ENCODE measurements at regions not wholly inside any gene's neighbourhood (a gene's known extent, or its start where the extent isn't known, plus 50 kb on each side); places are given as distances from the start of the nearest gene placed in this dataset.

DNA sequence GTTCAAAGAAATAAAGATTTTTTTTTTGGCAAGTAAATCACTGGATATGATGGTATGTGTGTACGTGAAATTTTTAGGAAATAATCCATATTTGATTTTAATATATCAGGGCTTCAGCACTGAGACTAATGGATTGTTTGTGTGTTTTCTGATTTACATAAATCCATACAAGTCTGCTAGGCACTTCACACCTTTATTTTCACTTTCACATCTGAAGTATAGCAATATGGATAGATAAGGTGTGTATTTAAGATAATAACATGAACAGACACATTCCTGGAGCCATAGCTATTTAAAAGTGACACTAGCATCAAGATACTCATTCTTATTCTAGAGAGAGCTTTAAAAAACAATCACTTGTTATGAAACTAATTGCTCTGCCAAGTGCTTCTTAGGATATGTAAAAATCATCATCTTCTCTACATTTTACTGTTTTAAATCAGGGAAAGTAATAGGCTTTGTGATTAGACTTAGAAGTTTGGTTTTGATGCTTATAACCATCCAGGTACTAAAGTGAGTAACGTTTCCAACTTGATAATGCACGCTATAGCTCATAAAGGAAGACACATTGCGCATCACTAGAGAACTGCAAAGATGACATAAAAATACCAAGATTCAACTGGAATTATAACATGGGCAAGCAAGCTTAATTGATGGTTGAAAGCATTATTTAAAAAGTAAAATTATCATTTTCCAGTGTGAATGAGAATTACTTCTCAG is 208.9 kb downstream of the ZEB2 start:
- TF ChIP-seq, protein P1, sequence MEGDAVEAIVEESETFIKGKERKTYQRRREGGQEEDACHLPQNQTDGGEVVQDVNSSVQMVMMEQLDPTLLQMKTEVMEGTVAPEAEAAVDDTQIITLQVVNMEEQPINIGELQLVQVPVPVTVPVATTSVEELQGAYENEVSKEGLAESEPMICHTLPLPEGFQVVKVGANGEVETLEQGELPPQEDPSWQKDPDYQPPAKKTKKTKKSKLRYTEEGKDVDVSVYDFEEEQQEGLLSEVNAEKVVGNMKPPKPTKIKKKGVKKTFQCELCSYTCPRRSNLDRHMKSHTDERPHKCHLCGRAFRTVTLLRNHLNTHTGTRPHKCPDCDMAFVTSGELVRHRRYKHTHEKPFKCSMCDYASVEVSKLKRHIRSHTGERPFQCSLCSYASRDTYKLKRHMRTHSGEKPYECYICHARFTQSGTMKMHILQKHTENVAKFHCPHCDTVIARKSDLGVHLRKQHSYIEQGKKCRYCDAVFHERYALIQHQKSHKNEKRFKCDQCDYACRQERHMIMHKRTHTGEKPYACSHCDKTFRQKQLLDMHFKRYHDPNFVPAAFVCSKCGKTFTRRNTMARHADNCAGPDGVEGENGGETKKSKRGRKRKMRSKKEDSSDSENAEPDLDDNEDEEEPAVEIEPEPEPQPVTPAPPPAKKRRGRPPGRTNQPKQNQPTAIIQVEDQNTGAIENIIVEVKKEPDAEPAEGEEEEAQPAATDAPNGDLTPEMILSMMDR (IDR thresholded peaks at IDR 0.05; ENCODE audit: borderline replicate concordance, insufficient read depth, low read depth, low read length), result no peak
- H3K4me3 ChIP-seq (ENCODE audit: low read depth, low read length), result no peak overlapping the region

DNA sequence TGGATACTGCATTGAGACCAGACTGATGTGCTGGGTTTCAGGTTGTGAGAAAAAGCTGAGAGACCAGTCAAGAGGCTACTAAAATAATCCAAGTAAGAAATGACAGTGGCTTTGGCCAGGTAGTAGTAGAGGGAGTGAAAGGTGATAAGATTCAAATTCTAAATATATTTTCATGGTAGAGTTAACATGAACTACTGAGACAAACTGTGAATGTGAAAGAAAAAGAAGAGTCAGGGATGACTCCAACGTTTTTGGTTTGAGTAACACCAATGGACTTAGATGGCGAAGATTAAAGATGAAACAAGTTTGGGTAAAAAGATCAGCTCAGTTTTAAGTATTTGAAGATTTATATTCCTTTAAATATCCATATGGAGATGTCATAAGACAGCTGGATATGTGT is 209.4 kb downstream of the ZEB2 start:
- no peak overlapping the region for H3K4me3 ChIP-seq (ENCODE audit: low read depth, low read length)
- TF ChIP-seq, protein P1 (IDR thresholded peaks at IDR 0.05; ENCODE audit: borderline replicate concordance, insufficient read depth, low read depth, low read length), result no peak

DNA sequence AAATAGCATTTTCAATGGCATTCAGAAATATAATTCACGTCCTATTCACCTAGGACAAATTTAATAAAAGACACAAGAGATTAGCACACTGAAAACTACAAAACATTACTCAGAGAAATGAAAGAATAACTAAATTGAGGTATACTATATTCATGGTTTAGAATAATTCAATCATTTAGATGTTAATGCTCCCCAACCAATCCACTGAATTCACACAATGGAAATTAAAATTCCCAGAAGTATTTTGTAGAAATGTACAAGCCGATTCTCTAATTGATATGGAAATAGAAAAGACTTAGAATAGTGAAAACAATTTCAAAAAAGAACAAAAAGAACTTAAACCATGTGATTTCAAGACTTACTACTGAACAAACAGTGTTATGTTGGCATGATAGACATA is 212.2 kb downstream of the ZEB2 start:
- TF ChIP-seq, protein P1 (IDR thresholded peaks at IDR 0.05; ENCODE audit: borderline replicate concordance, insufficient read depth, low read depth, low read length), result no peak
- no peak overlapping the region for H3K4me3 ChIP-seq (ENCODE audit: low read depth, low read length)

DNA sequence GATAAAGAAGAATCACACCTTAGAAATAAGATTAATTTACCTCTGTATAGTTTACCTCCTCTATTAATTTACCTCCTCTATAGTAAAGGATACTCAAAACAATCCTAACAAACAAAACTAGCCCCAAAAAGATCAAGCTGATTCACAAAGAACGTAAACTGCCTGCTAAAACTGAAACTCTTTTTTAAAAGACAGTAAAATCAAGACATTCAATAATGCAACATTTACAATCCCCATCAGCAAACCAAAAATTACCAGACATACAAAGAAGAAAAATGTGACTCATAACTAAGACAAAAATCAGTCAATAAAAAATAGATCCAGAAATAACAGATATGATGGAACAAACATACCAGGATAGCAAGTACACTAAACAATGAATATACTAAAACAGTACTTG is 215.7 kb downstream of the ZEB2 start:
- H3K4me3 ChIP-seq (ENCODE audit: low read depth, low read length), result no peak overlapping the region
- TF ChIP-seq, protein P1 (IDR thresholded peaks at IDR 0.05; ENCODE audit: borderline replicate concordance, insufficient read depth, low read depth, low read length), result no peak

DNA sequence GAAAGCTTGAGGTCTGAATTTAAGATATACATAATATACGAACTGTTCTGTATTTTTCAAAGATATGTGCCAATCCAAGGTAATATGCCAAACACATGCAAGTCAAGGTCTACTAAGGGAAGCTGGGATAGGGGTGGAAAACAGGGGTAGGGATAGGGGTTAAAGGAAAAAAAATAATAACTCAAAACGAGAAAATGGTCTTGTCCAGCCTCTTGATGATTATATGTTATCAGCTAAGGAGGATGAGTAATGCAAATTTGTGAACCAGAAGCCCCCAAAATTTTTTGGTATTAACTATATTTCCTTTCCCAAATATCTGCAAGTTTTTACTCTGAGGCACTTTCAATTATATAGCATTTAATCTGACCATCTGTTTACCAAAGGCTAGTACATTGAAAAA is 219.3 kb downstream of the ZEB2 start:
- TF ChIP-seq, protein P1 (IDR thresholded peaks at IDR 0.05; ENCODE audit: borderline replicate concordance, insufficient read depth, low read depth, low read length), result no peak
- H3K4me3 ChIP-seq (ENCODE audit: low read depth, low read length), result no peak overlapping the region

DNA sequence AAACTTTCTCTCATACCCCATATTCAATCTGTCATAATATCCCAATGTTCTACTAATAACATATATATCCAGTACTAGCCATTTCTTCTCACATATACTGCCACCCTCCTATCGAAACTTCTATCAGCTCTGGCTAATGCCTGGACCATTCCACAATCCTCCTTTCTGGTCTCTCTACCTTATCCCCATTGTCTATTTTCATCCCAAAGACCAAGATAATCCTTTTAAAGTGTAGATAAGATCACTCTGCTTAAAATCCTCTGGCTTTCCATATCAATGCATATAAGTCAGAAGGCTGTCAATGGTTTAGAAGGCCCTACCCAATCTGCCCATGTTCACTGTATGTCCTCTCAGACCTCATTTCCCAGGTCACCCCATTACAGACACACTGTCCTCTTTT is 229.6 kb downstream of the ZEB2 start:
- no peak overlapping the region for H3K4me3 ChIP-seq (ENCODE audit: low read depth, low read length)
- TF ChIP-seq, protein P1 (IDR thresholded peaks at IDR 0.05; ENCODE audit: borderline replicate concordance, insufficient read depth, low read depth, low read length), result no peak

DNA sequence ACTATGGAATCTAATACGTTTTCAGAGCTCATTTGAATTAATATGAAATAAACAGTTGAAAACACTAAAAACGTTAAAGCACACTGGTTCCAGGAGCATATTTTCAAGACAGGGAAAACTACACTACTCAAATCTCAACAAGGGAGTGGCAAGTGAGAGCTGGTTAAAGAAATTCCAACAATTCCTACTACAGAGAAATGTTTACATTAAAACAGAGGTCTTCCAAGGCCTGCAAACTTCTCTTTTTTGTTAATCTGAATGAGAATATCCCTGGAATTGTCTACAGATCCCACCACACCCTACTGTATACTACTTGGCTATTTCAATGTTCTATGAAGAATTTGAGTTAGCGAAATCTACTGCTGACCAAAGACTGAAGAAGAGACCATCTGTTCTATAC is 231.5 kb downstream of the ZEB2 start:
- no peak overlapping the region for H3K4me3 ChIP-seq (ENCODE audit: low read depth, low read length)
- TF ChIP-seq, protein P1 (IDR thresholded peaks at IDR 0.05; ENCODE audit: borderline replicate concordance, insufficient read depth, low read depth, low read length), result no peak
